ENCODE measurements at regions not wholly inside any gene's neighbourhood (a gene's known extent, or its start where the extent isn't known, plus 50 kb on each side); places are given as distances from the start of the nearest gene placed in this dataset.
"Not testable (repeated sequence)": the region's sequence is repeated elsewhere in the genome, so short reads cannot be mapped to it uniquely, and the experiment has no call there.

GRCh38 chr12:68984796-68985573 is 52.0 kb upstream of the CPM start:
- DNase-seq (no peak), ATAC-seq (ENCODE audit: insufficient read depth, low FRiP score) (no peak)
- Histone ChIP-seq H3K9me3 (ENCODE audit: control insufficient read depth in 4 of 4, insufficient read depth in 3 of 4, low read length in 3 of 4) (peaks cover 0 to 8% (median 0%) of the 10 kb centered on the region in 4 donors), H3K27me3 (ENCODE audit: control insufficient read depth in 3 of 3, insufficient read depth in 3 of 3, low read length in 2 of 3) (no peaks in the 10 kb centered on the region), H3K4me1 (ENCODE audit: control insufficient read depth in 5 of 5, insufficient read depth in 5 of 5, low read length in 5 of 5) (peaks cover 0 to 2% (median 0%) of the 10 kb centered on the region in 5 donors), H3K36me3 (ENCODE audit: control insufficient read depth in 4 of 4, insufficient read depth in 4 of 4, low read length in 4 of 4) (no peaks in the 10 kb centered on the region), H3K9ac (ENCODE audit: insufficient read depth in 1 of 2, low read length in 2 of 2) (no peak overlapping the region), H3K4me3 (no peak overlapping the region), H3K27ac (ENCODE audit: low read depth in 1 of 2, low read length in 1 of 2) (no peak overlapping the region)
- TF ChIP-seq CTCF (IDR thresholded peaks at IDR 0.05; ENCODE audit: control extremely low read depth, extremely low read depth), result no peak
- WGBS, 2 donors, result 86 to 90% methylated on average over 8 of the region's 8 CpGs

DNA sequence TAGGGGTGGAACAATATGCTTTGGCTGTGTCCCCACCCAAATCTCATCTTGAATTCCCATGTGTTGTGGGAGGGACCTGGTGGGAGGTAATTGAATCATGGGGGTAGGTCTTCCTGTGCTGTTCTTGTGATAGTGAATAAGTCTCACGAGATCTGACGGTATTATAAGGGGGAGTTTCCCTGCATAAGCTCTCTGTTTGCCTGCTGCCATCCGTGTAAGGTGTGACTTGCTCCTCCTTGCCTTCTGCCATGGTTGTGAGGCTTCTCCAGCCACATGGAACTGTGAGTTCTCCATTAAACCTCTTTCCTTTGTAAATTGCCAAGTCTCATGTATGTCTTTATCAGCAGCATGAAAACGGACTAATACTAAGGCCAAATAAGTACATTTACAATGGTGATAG is 64.6 kb upstream of the CPM start:
- not testable (repeated sequence) for H3K4me1 ChIP-seq (ENCODE audit: control insufficient read depth in 5 of 5, insufficient read depth in 5 of 5, low read length in 5 of 5); DNase-seq; H3K27me3 ChIP-seq (ENCODE audit: control insufficient read depth in 3 of 3, insufficient read depth in 3 of 3, low read length in 2 of 3); H3K9me3 ChIP-seq (ENCODE audit: control insufficient read depth in 4 of 4, insufficient read depth in 3 of 4, low read length in 3 of 4); H3K4me3 ChIP-seq; H3K27ac ChIP-seq (ENCODE audit: low read depth in 1 of 2, low read length in 1 of 2); ATAC-seq (ENCODE audit: insufficient read depth, low FRiP score); H3K36me3 ChIP-seq (ENCODE audit: control insufficient read depth in 4 of 4, insufficient read depth in 4 of 4, low read length in 4 of 4); H3K9ac ChIP-seq (ENCODE audit: insufficient read depth in 1 of 2, low read length in 2 of 2)
- 95 to 96% methylated on average over 4 of the region's 4 CpGs for WGBS, 2 donors

DNA sequence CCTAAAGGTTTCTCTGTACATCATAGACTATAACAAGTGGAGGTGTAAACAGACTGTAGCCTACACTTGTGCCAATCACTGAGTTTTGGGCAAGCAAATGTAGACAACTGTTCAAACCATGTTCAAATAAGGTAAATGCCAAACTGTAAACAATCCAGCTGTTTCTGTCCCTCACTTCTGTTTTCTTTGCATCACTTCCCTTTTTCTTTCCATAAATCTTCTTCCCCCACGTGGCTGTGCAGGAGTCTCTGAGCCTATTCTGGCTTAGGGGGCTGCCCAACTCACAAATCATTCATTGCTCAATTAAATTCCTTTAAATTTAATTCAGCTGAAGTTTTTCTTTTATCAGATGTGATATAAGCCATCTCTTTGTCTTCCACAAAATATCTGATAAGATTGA is 65.1 kb upstream of the CPM start:
- Histone ChIP-seq H3K9me3 (ENCODE audit: control insufficient read depth in 4 of 4, insufficient read depth in 3 of 4, low read length in 3 of 4) (peaks cover 0 to 3% (median 0%) of the 10 kb centered on the region in 4 donors), H3K4me1 (ENCODE audit: control insufficient read depth in 5 of 5, insufficient read depth in 5 of 5, low read length in 5 of 5) (peaks cover 0 to 5% (median 0%) of the 10 kb centered on the region in 5 donors), H3K9ac (ENCODE audit: insufficient read depth in 1 of 2, low read length in 2 of 2) (no peak overlapping the region), H3K27me3 (ENCODE audit: control insufficient read depth in 3 of 3, insufficient read depth in 3 of 3, low read length in 2 of 3) (no peaks in the 10 kb centered on the region), H3K4me3 (no peak overlapping the region), H3K36me3 (ENCODE audit: control insufficient read depth in 4 of 4, insufficient read depth in 4 of 4, low read length in 4 of 4) (no peaks in the 10 kb centered on the region), H3K27ac (ENCODE audit: low read depth in 1 of 2, low read length in 1 of 2) (no peak overlapping the region)
- ATAC-seq (ENCODE audit: insufficient read depth, low FRiP score), result no peak
- no peak for DNase-seq
- 11 to 60% methylated on average over 1 of the region's 1 CpG for WGBS, 2 donors
- TF ChIP-seq CTCF (IDR thresholded peaks at IDR 0.05; ENCODE audit: control extremely low read depth, extremely low read depth), result no peak

GRCh38 chr12:69000074-69000473 is 67.1 kb upstream of the CPM start:
- no peak for ATAC-seq (ENCODE audit: insufficient read depth, low FRiP score)
- Histone ChIP-seq H3K36me3 (ENCODE audit: control insufficient read depth in 4 of 4, insufficient read depth in 4 of 4, low read length in 4 of 4) (no peaks in the 10 kb centered on the region), H3K4me3 (no peak overlapping the region), H3K27me3 (ENCODE audit: control insufficient read depth in 3 of 3, insufficient read depth in 3 of 3, low read length in 2 of 3) (no peaks in the 10 kb centered on the region), H3K27ac (ENCODE audit: low read depth in 1 of 2, low read length in 1 of 2) (no peak overlapping the region), H3K4me1 (ENCODE audit: control insufficient read depth in 5 of 5, insufficient read depth in 5 of 5, low read length in 5 of 5) (peaks cover 0 to 5% (median 0%) of the 10 kb centered on the region in 5 donors), H3K9ac (ENCODE audit: insufficient read depth in 1 of 2, low read length in 2 of 2) (no peak overlapping the region), H3K9me3 (ENCODE audit: control insufficient read depth in 4 of 4, insufficient read depth in 3 of 4, low read length in 3 of 4) (peaks cover 0 to 3% (median 0%) of the 10 kb centered on the region in 4 donors)
- DNase-seq, result peak in 1 of 3 donors; percentile 79
- 77 to 89% methylated on average over 3 of the region's 3 CpGs for WGBS, 2 donors
- no peak for TF ChIP-seq CTCF (IDR thresholded peaks at IDR 0.05; ENCODE audit: control extremely low read depth, extremely low read depth)
